ENCODE measurements at regions not wholly inside any gene's neighbourhood (a gene's known extent, or its start where the extent isn't known, plus 50 kb on each side); places are given as distances from the start of the nearest gene placed in this dataset.
"Not testable (repeated sequence)": the region's sequence is repeated elsewhere in the genome, so short reads cannot be mapped to it uniquely, and the experiment has no call there.

- H3K27ac ChIP-seq (ENCODE audit: low read depth, low read length, severe bottlenecking): no peak overlapping the region
- WGBS, 2 experiments (ENCODE audit: insufficient coverage in 2 of 2): 30 to 83% methylated on average over 1 to 2 of the region's 5 CpGs
- no peak overlapping the region for H3K4me3 ChIP-seq (ENCODE audit: extremely low read depth, insufficient read depth, low read length, poor library complexity, severe bottlenecking)
- H3K36me3 ChIP-seq (ENCODE audit: control insufficient read depth, insufficient read depth, low read length): no peaks in the 10 kb centered on the region
- H3K4me1 ChIP-seq (ENCODE audit: control insufficient read depth, insufficient read depth, low read length, poor library complexity, severe bottlenecking): peaks cover 9% of the 10 kb centered on the region
- no peaks in the 10 kb centered on the region for H3K9me3 ChIP-seq (ENCODE audit: control insufficient read depth, low read length)
Measured at GRCh38 chr2:64251497-64252250, 107.5 kb upstream of the PELI1 start.

GRCh38 chr2:64252251-64252978 lies 108.2 kb upstream of the PELI1 start:
- 10 to 44% methylated on average over 3 to 4 of the region's 11 CpGs for WGBS, 2 experiments (ENCODE audit: insufficient coverage in 2 of 2)
- not testable (repeated sequence) for H3K27ac ChIP-seq (ENCODE audit: low read depth, low read length, severe bottlenecking); H3K4me3 ChIP-seq (ENCODE audit: extremely low read depth, insufficient read depth, low read length, poor library complexity, severe bottlenecking); H3K36me3 ChIP-seq (ENCODE audit: control insufficient read depth, insufficient read depth, low read length); H3K9me3 ChIP-seq (ENCODE audit: control insufficient read depth, low read length)
- peaks cover 10% of the 10 kb centered on the region for H3K4me1 ChIP-seq (ENCODE audit: control insufficient read depth, insufficient read depth, low read length, poor library complexity, severe bottlenecking)

- not testable (repeated sequence) for H3K4me3 ChIP-seq (ENCODE audit: extremely low read depth, insufficient read depth, low read length, poor library complexity, severe bottlenecking); H3K27ac ChIP-seq (ENCODE audit: low read depth, low read length, severe bottlenecking); H3K9me3 ChIP-seq (ENCODE audit: control insufficient read depth, low read length); H3K36me3 ChIP-seq (ENCODE audit: control insufficient read depth, insufficient read depth, low read length)
- WGBS, 2 experiments (ENCODE audit: insufficient coverage in 2 of 2): 28 to 33% methylated on average over 3 to 4 of the region's 9 CpGs
- peaks cover 15% of the 10 kb centered on the region for H3K4me1 ChIP-seq (ENCODE audit: control insufficient read depth, insufficient read depth, low read length, poor library complexity, severe bottlenecking)
Measured at GRCh38 chr2:64253421-64253820, 109.2 kb upstream of the PELI1 start.

- no peaks in the 10 kb centered on the region for H3K36me3 ChIP-seq (ENCODE audit: control insufficient read depth, insufficient read depth, low read length)
- no peaks in the 10 kb centered on the region for H3K9me3 ChIP-seq (ENCODE audit: control insufficient read depth, low read length)
- H3K4me3 ChIP-seq (ENCODE audit: extremely low read depth, insufficient read depth, low read length, poor library complexity, severe bottlenecking): no peak overlapping the region
- WGBS, 2 experiments (ENCODE audit: insufficient coverage in 2 of 2): 93 to 97% methylated on average over 3 of the region's 5 CpGs
- H3K4me1 ChIP-seq (ENCODE audit: control insufficient read depth, insufficient read depth, low read length, poor library complexity, severe bottlenecking): peaks cover 36% of the 10 kb centered on the region
- H3K27ac ChIP-seq (ENCODE audit: low read depth, low read length, severe bottlenecking): no peak overlapping the region
Measured at GRCh38 chr2:64258566-64258965, 114.3 kb upstream of the PELI1 start.

- Histone ChIP-seq H3K36me3 (ENCODE audit: control insufficient read depth, insufficient read depth, low read length) (no peaks in the 10 kb centered on the region), H3K9me3 (ENCODE audit: control insufficient read depth, low read length) (no peaks in the 10 kb centered on the region), H3K4me1 (ENCODE audit: control insufficient read depth, insufficient read depth, low read length, poor library complexity, severe bottlenecking) (peaks cover 43% of the 10 kb centered on the region), H3K27ac (ENCODE audit: low read depth, low read length, severe bottlenecking) (no peak overlapping the region), H3K4me3 (ENCODE audit: extremely low read depth, insufficient read depth, low read length, poor library complexity, severe bottlenecking) (no peak overlapping the region)
- 81 to 86% methylated on average over 1 to 2 of the region's 2 CpGs for WGBS, 2 experiments (ENCODE audit: insufficient coverage in 2 of 2)
Measured at GRCh38 chr2:64259312-64259711, 115.1 kb upstream of the PELI1 start.

- WGBS, 2 experiments (ENCODE audit: insufficient coverage in 2 of 2): 89 to 93% methylated on average over 4 of the region's 6 CpGs
- peaks cover 45% of the 10 kb centered on the region for H3K4me1 ChIP-seq (ENCODE audit: control insufficient read depth, insufficient read depth, low read length, poor library complexity, severe bottlenecking)
- H3K27ac ChIP-seq (ENCODE audit: low read depth, low read length, severe bottlenecking): peak overlapping the region; percentile 56
- no peak overlapping the region for H3K4me3 ChIP-seq (ENCODE audit: extremely low read depth, insufficient read depth, low read length, poor library complexity, severe bottlenecking)
- H3K9me3 ChIP-seq (ENCODE audit: control insufficient read depth, low read length): no peaks in the 10 kb centered on the region
- no peaks in the 10 kb centered on the region for H3K36me3 ChIP-seq (ENCODE audit: control insufficient read depth, insufficient read depth, low read length)
Measured at GRCh38 chr2:64260093-64260803, 116.0 kb upstream of the PELI1 start.

GRCh38 chr2:64260817-64261216 lies 116.6 kb upstream of the PELI1 start:
- H3K9me3 ChIP-seq (ENCODE audit: control insufficient read depth, low read length): peaks cover under 1% of the 10 kb centered on the region
- H3K4me3 ChIP-seq (ENCODE audit: extremely low read depth, insufficient read depth, low read length, poor library complexity, severe bottlenecking): no peak overlapping the region
- H3K4me1 ChIP-seq (ENCODE audit: control insufficient read depth, insufficient read depth, low read length, poor library complexity, severe bottlenecking): peaks cover 45% of the 10 kb centered on the region
- peak overlapping the region; percentile 56 for H3K27ac ChIP-seq (ENCODE audit: low read depth, low read length, severe bottlenecking)
- H3K36me3 ChIP-seq (ENCODE audit: control insufficient read depth, insufficient read depth, low read length): no peaks in the 10 kb centered on the region
- 76% methylated on average over 7 to 8 of the region's 9 CpGs for WGBS, 2 experiments (ENCODE audit: insufficient coverage in 2 of 2)

GRCh38 chr2:64262071-64262470 lies 117.9 kb upstream of the PELI1 start:
- 60 to 77% methylated on average over 1 to 2 of the region's 3 CpGs for WGBS, 2 experiments (ENCODE audit: insufficient coverage in 2 of 2)
- Histone ChIP-seq H3K4me3 (ENCODE audit: extremely low read depth, insufficient read depth, low read length, poor library complexity, severe bottlenecking) (no peak overlapping the region), H3K4me1 (ENCODE audit: control insufficient read depth, insufficient read depth, low read length, poor library complexity, severe bottlenecking) (peaks cover 50% of the 10 kb centered on the region), H3K9me3 (ENCODE audit: control insufficient read depth, low read length) (peaks cover 8% of the 10 kb centered on the region), H3K27ac (ENCODE audit: low read depth, low read length, severe bottlenecking) (peak overlapping the region; percentile 3), H3K36me3 (ENCODE audit: control insufficient read depth, insufficient read depth, low read length) (no peaks in the 10 kb centered on the region)

- H3K4me1 ChIP-seq (ENCODE audit: control insufficient read depth, insufficient read depth, low read length, poor library complexity, severe bottlenecking): peaks cover 57% of the 10 kb centered on the region
- no peaks in the 10 kb centered on the region for H3K36me3 ChIP-seq (ENCODE audit: control insufficient read depth, insufficient read depth, low read length)
- 93 to 100% methylated on average over 3 of the region's 3 CpGs for WGBS, 2 experiments (ENCODE audit: insufficient coverage in 2 of 2)
- peak overlapping the region; percentile 42 for H3K27ac ChIP-seq (ENCODE audit: low read depth, low read length, severe bottlenecking)
- H3K4me3 ChIP-seq (ENCODE audit: extremely low read depth, insufficient read depth, low read length, poor library complexity, severe bottlenecking): no peak overlapping the region
- peaks cover 8% of the 10 kb centered on the region for H3K9me3 ChIP-seq (ENCODE audit: control insufficient read depth, low read length)
Measured at GRCh38 chr2:64262816-64263215, 118.6 kb upstream of the PELI1 start.

GRCh38 chr2:64263315-64263714 lies 119.1 kb upstream of the PELI1 start:
- H3K27ac ChIP-seq (ENCODE audit: low read depth, low read length, severe bottlenecking): peak overlapping the region; percentile 42
- no peak overlapping the region for H3K4me3 ChIP-seq (ENCODE audit: extremely low read depth, insufficient read depth, low read length, poor library complexity, severe bottlenecking)
- peaks cover 56% of the 10 kb centered on the region for H3K4me1 ChIP-seq (ENCODE audit: control insufficient read depth, insufficient read depth, low read length, poor library complexity, severe bottlenecking)
- WGBS, 2 experiments (ENCODE audit: insufficient coverage in 2 of 2): 90 to 94% methylated on average over 4 to 5 of the region's 6 CpGs
- peaks cover 8% of the 10 kb centered on the region for H3K9me3 ChIP-seq (ENCODE audit: control insufficient read depth, low read length)
- H3K36me3 ChIP-seq (ENCODE audit: control insufficient read depth, insufficient read depth, low read length): no peaks in the 10 kb centered on the region
